ENCODE measurements at regions not wholly inside any gene's neighbourhood (a gene's known extent, or its start where the extent isn't known, plus 50 kb on each side); places are given as distances from the start of the nearest gene placed in this dataset.

DNA sequence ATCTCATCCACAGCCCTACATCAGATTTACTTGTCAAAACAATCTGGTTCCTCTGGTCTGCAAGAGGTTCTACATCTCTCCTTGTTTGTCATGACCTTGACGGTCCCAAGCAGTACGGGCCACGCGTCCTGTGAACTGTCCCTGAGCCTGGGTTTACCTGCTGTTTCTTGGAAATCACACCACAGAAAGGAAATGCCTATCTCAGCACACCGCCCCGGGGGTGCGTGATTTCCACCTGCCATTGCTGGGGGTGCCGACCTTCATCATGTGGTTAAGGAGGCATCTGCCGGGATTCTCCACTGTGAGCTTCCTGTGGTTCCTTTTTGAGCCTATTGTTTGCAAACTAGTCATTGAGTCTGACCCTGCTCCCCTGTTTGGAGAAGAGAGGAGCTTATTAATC, 1363.4 kb downstream of the BRD1 start:
- no peak for ATAC-seq

DNA sequence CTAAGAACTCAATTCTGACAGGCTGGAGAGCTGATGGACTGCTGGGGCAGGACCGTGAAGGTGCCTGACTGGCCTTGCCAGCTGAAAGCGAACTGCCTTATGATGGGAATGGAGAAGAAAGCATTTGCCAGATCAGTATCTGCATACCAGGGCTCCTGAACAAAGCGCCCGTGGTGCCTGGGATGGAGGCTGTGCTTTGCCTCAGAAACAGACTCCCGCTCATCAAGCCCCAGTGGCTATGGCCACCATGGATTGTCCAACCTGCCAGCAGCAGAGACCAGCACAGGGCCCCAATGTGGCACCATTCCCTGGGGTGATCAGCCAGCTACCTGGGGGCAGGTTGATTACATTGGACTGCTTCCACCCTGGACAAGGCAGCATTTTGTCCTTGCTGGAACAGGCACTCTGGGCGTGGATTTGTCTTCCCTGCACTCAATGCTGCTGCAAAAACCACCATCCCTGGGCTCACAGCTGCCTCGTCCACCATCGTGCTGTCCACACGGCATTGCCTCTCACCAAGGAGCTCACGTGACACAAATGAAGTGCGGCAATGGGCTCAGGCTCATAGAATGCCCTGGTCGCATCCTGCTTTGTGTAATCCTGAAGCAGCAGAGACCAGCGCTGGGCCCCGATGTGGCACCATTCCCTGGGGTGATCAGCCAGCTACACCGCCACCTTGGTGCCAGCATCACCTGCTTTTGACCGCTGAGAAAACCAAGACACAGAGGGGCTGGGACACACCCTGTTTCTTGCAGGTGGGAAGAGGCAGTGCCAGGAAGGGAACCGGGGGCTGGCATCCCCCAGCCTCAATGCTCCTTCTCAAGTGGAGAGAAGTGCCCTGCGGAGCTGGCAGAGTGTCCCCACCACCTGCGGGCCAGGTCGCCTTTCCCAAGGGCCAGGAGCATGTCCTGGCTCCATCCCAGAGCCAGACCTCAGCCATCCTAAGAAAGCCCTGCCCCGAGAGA, 1367.5 kb downstream of the BRD1 start:
- ATAC-seq: no peak

DNA sequence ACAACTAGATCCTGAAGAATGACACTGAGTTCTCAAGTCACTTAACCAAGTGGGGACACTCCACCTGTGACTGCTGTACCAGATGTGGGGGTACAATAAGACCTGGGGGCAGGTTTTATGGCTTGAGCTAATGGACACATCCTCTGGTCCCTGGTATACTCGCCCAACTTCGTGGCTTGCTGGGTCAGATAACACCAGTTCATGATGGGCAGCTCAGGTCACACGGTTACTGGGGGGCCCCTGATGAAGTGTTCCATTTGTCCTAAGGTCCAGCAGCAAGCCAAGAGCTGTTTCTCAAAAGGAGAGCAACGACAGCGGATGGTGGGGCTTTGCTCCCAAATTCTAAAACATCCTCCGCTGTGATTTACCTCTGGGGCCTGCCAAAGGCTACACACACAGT, 1368.4 kb downstream of the BRD1 start:
- no peak for ATAC-seq

GRCh38 chr22:48456449-48456848, 1371.2 kb downstream of the BRD1 start:
- no peak for ATAC-seq

GRCh38 chr22:48453751-48454485, 1373.8 kb downstream of the BRD1 start:
- no peak for ATAC-seq

DNA sequence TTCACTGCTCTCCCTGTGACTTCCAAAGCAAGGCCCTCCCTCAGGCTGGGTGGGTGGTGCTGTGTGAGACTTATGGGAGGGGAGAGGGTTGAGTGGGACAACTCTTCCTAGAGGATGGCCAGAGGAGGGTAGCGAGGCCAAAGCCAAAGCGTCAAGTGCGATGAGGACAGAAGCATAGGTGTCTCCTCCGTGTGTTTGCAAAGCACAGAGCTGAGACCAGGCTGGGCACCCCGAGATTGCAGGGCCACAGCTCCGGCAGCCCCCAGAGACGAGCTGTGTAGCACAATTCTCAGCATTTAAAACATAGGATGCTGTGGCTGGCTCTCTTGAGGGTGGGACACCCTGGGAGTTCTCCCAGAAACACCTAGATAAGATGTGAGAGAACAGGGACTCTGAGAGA, 1374.5 kb downstream of the BRD1 start:
- ATAC-seq: no peak

- ATAC-seq: no peak
These were observed 1374.9 kb downstream of the BRD1 start for GRCh38 chr22:48452766-48453165.

- ATAC-seq: no peak
These were observed 1375.8 kb downstream of the BRD1 start for GRCh38 chr22:48451891-48452290.

- ATAC-seq: no peak
These were observed 1377.4 kb downstream of the BRD1 start for GRCh38 chr22:48450188-48450825.

DNA sequence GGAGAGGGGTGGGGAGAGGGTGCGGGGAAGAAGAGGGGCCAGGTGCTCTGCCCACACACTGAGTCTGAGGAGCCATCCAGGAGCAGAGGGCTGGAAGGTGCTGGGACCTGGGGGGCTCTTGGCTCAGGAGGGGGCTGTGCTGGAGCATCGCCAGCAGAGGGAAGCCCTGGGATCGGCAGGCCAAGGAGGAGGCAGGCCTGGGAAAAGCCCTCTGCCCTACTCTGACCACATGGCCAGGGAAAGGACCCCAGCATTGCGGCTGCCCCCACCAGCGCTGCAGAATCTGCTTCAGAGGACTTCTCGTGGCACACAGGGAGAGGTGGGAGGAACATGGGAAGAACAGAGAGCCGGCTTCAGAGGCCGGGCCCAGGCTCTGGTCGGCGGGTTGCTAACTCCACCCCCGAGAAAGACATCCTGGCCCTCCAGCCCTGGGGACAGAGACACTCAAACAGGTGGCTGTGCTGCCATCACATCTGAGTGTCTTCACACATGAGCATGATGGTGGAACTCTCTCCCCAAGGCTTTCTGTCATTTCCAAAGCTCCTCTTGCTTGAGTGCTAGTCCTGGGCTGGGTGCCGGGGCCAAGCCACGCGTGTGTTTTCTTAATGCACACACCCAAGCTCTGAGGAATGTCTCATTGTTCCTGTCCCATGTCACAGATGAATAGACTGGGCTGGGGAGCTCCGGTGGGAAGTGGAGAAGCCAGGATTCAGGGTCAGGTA, 1378.0 kb downstream of the BRD1 start:
- ATAC-seq: no peak

GRCh38 chr22:48448821-48449220, 1378.9 kb downstream of the BRD1 start:
- no peak for ATAC-seq

DNA sequence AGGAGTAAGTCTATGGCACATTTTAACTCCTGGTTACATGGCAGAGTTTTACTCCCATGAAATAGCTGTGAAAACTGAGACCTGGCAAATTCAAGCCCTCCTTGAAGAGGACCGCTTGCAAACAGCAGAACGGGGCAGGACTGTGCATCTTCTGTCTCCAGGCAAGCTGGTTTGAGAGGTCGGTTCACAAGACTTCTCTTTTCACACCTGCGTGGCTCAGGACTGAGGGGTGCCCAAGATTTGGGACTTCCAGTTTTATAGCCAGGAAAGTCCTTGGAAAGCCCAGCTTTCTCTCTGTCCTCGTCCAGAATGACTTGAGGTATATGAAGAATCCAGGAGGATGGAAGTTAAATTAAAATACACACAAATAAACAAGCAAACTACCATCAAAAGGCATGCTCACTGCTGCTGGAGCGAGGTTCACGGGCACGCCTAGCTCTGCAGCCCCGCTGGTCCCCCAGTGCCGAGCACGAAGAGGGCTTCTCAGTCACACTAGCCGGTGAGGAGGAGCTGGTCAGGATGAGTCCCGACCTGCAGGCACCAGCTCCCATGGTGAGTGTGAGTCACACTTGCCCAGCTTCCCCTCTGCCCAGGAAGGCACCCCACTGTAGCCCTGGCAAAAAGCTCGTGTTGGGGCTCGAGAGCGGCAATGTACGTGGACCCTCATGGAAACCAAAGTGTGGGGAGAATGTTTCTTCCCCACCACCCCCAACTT, 1382.4 kb downstream of the BRD1 start:
- no peak for ATAC-seq

GRCh38 chr22:48444320-48445112, 1383.2 kb downstream of the BRD1 start:
- ATAC-seq: no peak

- no peak for ATAC-seq
These were observed 1384.0 kb downstream of the BRD1 start for GRCh38 chr22:48443680-48444079.

- ATAC-seq: no peak
These were observed 1385.0 kb downstream of the BRD1 start for GRCh38 chr22:48442663-48443062.

- ATAC-seq: no peak
These were observed 1386.2 kb downstream of the BRD1 start for GRCh38 chr22:48441553-48441850.

DNA sequence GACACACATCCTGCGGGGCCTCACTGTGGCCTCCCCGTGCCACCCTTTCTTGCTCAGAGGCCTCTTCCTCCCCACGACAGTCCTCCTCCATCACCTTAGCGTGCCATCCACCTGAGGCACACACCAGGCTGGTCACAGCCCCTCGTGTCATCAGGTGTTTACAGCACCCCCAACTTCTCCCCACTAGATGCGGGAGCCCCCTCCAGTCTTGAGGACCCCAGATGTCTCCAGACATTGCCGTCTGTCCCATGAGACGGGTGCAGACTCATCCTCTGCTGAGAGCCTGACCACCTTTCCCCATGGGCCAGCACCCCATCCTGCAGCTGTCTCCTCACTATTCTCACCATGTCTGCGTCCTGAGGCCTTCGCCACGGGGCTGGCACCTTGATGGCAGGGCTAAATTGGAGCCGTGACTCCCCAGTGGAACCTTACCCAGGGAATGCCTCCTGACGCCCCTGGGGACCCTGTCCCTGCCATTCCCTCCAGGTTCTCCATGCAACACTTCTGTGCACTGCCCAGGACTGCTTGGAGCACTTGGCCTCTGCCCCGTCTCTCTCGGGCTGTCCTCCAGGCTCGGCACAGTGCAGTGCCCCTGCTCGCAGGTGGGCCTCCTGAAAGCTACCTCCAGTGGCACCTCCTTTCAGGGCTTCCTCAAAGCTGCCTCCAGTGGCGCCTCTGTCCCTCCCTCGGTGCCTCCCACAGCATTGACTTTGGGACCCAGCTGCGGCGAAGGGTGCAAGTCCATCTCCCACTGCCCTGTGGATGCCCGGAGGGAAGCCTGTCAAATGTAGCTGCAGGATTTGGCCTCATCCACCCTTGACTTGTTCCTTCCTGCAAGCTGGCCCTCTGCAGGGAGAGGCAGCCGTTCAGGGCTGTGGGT, 1386.8 kb downstream of the BRD1 start:
- no peak for ATAC-seq

- no peak for ATAC-seq
These were observed 1387.5 kb downstream of the BRD1 start for GRCh38 chr22:48440176-48440575.

DNA sequence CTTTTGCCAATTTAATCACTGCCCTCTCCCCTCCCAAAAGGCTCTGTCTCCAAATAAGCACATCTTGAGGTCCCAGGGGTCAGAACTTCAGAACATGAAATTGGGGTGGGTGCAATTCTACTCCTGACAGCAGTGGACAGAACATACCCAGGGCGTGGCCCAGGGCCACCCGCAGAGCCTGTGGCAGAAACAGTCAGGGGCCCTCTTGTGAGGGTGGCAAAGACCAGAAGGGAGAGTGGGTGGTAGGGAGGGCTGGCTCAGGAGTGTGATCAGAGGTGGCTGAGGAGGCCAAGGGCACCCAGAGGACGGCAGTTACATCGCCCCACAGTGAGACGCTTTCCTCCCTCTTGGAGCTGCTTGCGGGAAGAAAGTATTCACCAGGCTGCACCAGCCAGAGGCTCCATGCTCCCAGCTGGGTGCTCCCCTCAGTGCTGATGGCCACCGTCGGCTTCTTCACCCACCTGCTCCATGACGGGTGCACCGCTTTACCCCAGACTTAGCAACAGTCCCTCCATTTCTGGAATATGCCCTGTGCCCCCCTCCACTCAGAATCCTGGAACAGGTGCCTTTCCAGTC, 1388.0 kb downstream of the BRD1 start:
- no peak for ATAC-seq

Data from activated CD4-positive, CD25-positive, alpha-beta regulatory T cell treated with anti-CD3 and anti-CD28 coated beads, Interleukin-2, amount 50 U/mL, for 24 hours (primary cell).